GM23338 (cell line): ENCODE measurements at regions not wholly inside any gene's neighbourhood (a gene's known extent, or its start where the extent isn't known, plus 50 kb on each side); places are given as distances from the start of the nearest gene placed in this dataset.

Source experiments
- ATAC-seq: fragments of 200-7000 bp; cut with Tn5 transposase; 3 replicates; pipeline ENCODE4 v1.9.1; 2020
- DNase-seq: peaks from one replicate; pipeline ENCODE4 v3.0.0-alpha.2; 2015; ENCODE audit warnings: low spot score
- H2AFZ ChIP-seq: fragments of 200-600 bp; sonication (generic); 2 replicates; pipeline ENCODE4 v1.8.0; 2016; ENCODE audit warnings: antibody characterized with exemption, mild to moderate bottlenecking, moderate library complexity
- H3F3A ChIP-seq: fragments of 200-600 bp; sonication (generic); replicated peaks from 2 replicates; pipeline ENCODE4 v1.8.0; 2017; ENCODE audit warnings: antibody characterized with exemption, mixed run types, low read depth
- H3K27ac ChIP-seq: fragments of 200-600 bp; sonication (generic); 2 replicates; pipeline ENCODE4 v1.6.1; 2016; ENCODE audit warnings: low read depth
- H3K27me3 ChIP-seq: fragments of 200-600 bp; sonication (generic); 2 replicates; pipeline ENCODE4 v1.8.0; 2016; ENCODE audit warnings: mild to moderate bottlenecking, mixed run types, moderate library complexity; ENCODE audit not compliant: insufficient read depth
- H3K36me3 ChIP-seq: fragments of 200-600 bp; sonication (generic); 2 replicates; pipeline ENCODE4 v1.8.0; 2016; ENCODE audit warnings: mild to moderate bottlenecking; ENCODE audit not compliant: insufficient read depth
- H3K4me1 ChIP-seq: fragments of 200-600 bp; sonication (generic); 2 replicates; pipeline ENCODE4 v1.8.0; 2016; ENCODE audit warnings: mild to moderate bottlenecking, moderate library complexity; ENCODE audit not compliant: insufficient read depth
- H3K4me2 ChIP-seq: fragments of 200-600 bp; sonication (generic); 2 replicates; pipeline ENCODE4 v1.7.1; 2017; ENCODE audit warnings: mixed run types
- H3K4me3 ChIP-seq: fragments of 200-600 bp; sonication (generic); 2 replicates; pipeline ENCODE4 v1.6.1; 2016; ENCODE audit warnings: mixed run types
- H3K79me2 ChIP-seq: fragments of 200-600 bp; sonication (generic); replicated peaks from 2 replicates; pipeline ENCODE4 v1.8.0; 2017; ENCODE audit warnings: mild to moderate bottlenecking; ENCODE audit not compliant: insufficient read depth
- H3K9me2 ChIP-seq: fragments of 200-600 bp; sonication (generic); 2 replicates; pipeline ENCODE4 v1.8.0; 2017; ENCODE audit not compliant: insufficient read depth
- H4K20me1 ChIP-seq: fragments of 200-600 bp; sonication (generic); replicated peaks from 2 replicates; pipeline ENCODE4 v1.8.0; 2017; ENCODE audit warnings: mild to moderate bottlenecking; ENCODE audit not compliant: insufficient read depth
- H3K27ac Mint-ChIP-seq: 2 replicates; pipeline ENCODE4 v1.8.0; 2020; ENCODE audit warnings: inconsistent platforms, mild to moderate bottlenecking, moderate library complexity, mixed read lengths
- H3K27me3 Mint-ChIP-seq: 3 replicates; pipeline ENCODE4 v1.8.0; 2022; ENCODE audit warnings: low read depth, mild to moderate bottlenecking, moderate library complexity, mixed read lengths, inconsistent platforms; ENCODE audit not compliant: insufficient read depth, poor library complexity
- H3K36me3 Mint-ChIP-seq: 3 replicates; pipeline ENCODE4 v1.8.0; 2021; ENCODE audit warnings: low read depth, mild to moderate bottlenecking, inconsistent platforms, moderate library complexity, mixed read lengths
- H3K4me1 Mint-ChIP-seq: 3 replicates; pipeline ENCODE4 v1.8.0; 2020; ENCODE audit warnings: mild to moderate bottlenecking, inconsistent platforms, mixed read lengths
- H3K4me3 Mint-ChIP-seq: 3 replicates; pipeline ENCODE4 v1.8.0; 2021; ENCODE audit warnings: moderate library complexity, mild to moderate bottlenecking, inconsistent platforms, mixed read lengths
- H3K9me3 Mint-ChIP-seq: 3 replicates; pipeline ENCODE4 v1.8.0; 2020; ENCODE audit warnings: moderate library complexity, mild to moderate bottlenecking, inconsistent platforms, mixed read lengths
- CREB1 ChIP-seq: fragments of 250-450 bp; sonication (Bioruptor Pico); IDR thresholded peaks from 2 replicates; pipeline ENCODE4 v1.5.0; 2020; ENCODE audit warnings: low read depth, mild to moderate bottlenecking, moderate library complexity
- EZH2phosphoT487 ChIP-seq: fragments of 200-600 bp; sonication (generic); IDR thresholded peaks from one replicate; pipeline ENCODE4 v1.8.1; 2018; ENCODE audit warnings: antibody characterized with exemption; ENCODE audit not compliant: unreplicated experiment
- POLR2AphosphoS5 ChIP-seq: IDR thresholded peaks from 2 replicates; pipeline ENCODE4 v1.6.1; 2016; ENCODE audit warnings: antibody characterized with exemption, low read depth
- STAT1 ChIP-seq: IDR thresholded peaks from one replicate; pipeline ENCODE4 v1.6.1; 2016; ENCODE audit warnings: antibody characterized with exemption; ENCODE audit not compliant: unreplicated experiment
- ZNF114 ChIP-seq: fragments of 250-450 bp; sonication (Bioruptor Pico); IDR thresholded peaks from 2 replicates; pipeline ENCODE4 v1.5.0; 2020; ENCODE audit warnings: mild to moderate bottlenecking, moderate library complexity
- ZNF331 ChIP-seq: fragments of 250-450 bp; sonication (Bioruptor Pico); IDR thresholded peaks from 2 replicates; pipeline ENCODE4 v1.5.0; 2020; ENCODE audit warnings: low read depth, mild to moderate bottlenecking, moderate library complexity
- TF ChIP-seq, protein P1 (sequence below), 2 experiments: fragments of 200-600 bp in 1 of 2; sonication (generic) in 1 of 2; conservative IDR thresholded peaks; 2 replicates each; pipeline versions ENCODE4 v1.5.1 to v1.6.1; 2016 to 2017; ENCODE audit warnings: antibody characterized with exemption in 2 of 2, low read depth in 2 of 2, mild to moderate bottlenecking in 2 of 2, moderate library complexity in 1 of 2
- TF ChIP-seq, protein P2 (sequence below): IDR thresholded peaks from 2 replicates; pipeline ENCODE4 v1.6.1; 2016; ENCODE audit warnings: antibody characterized with exemption
- TF ChIP-seq, protein P3 (sequence below): IDR thresholded peaks from one replicate; pipeline ENCODE4 v1.6.1; 2018; ENCODE audit warnings: antibody characterized with exemption; ENCODE audit not compliant: unreplicated experiment
- TF ChIP-seq, protein P4 (sequence below): fragments of 250-450 bp; sonication (Bioruptor Pico); IDR thresholded peaks from 2 replicates; pipeline ENCODE4 v1.5.0; 2020; ENCODE audit warnings: mild to moderate bottlenecking, moderate library complexity

DNA sequence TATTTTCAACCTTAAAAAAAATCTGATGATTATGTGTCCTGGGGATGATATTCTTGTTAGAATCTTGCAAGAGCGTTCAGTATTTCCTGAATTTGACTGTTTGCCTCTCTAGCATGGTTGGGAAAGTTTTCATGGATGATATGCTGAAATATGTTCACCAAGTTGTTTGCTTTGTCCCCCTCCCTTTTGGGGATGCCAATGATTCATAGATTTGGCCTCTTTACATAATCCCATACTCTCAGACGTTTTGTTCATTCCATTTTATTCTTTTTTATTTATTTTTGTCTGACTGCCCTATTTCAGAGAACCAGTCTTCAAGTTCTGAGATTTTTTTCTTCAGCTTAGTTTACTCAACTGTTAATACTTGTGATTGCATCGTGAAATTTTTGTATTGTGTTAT, 415.1 kb downstream of the FAM47B start:
- Histone ChIP-seq H2AFZ (no peak overlapping the region), H3K4me2 (no peak overlapping the region), H3K27me3 (no peaks in the 10 kb centered on the region), H3K27ac (no peak overlapping the region), H3K79me2 (no peaks in the 10 kb centered on the region), H3K4me3 (no peak overlapping the region), H3K4me1 (no peaks in the 10 kb centered on the region), H3K36me3 (no peaks in the 10 kb centered on the region), H4K20me1 (no peaks in the 10 kb centered on the region), H3K9me2 (no peaks in the 10 kb centered on the region), H3F3A (no peaks in the 10 kb centered on the region)
- TF ChIP-seq EZH2phosphoT487, result no peak
- no peak for TF ChIP-seq ZNF331 (CRISPR knock-in tag)
- TF ChIP-seq ZNF114, result no peak
- TF ChIP-seq CREB1 (CRISPR knock-in tag), result no peak
- Mint-ChIP-seq H3K4me3 (no peak overlapping the region), H3K36me3 (no peaks in the 10 kb centered on the region), H3K9me3 (no peaks in the 10 kb centered on the region), H3K27ac (no peak overlapping the region), H3K27me3 (no peaks in the 10 kb centered on the region), H3K4me1 (no peaks in the 10 kb centered on the region)
- DNase-seq, result no peak
- no peak for ATAC-seq

DNA sequence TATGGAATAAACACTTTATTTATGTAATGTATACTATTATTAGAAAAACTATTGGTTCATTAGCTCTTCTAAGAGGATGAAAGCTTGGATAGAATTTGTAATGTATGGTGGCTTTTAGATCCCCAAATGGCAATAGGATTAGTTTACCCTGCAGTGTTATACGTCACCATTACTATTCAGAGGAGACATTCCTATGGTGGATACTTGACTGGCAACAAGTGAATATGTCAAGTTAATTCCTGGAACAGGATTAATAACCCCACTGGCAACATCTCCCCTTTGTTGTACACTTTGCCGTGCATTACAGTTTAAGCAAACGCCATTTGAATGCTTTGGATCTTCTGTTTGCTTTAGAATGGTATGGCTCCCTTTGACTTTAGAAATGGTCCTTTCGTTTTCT, 420.3 kb downstream of the FAM47B start:
- no peaks in the 10 kb centered on the region for H3K9me2 ChIP-seq
- no peak overlapping the region for H3K27ac ChIP-seq
- no peak for ATAC-seq
- no peaks in the 10 kb centered on the region for H3F3A ChIP-seq
- Mint-ChIP-seq H3K4me3 (no peak overlapping the region), H3K9me3 (no peaks in the 10 kb centered on the region), H3K27me3 (no peaks in the 10 kb centered on the region), H3K36me3 (no peaks in the 10 kb centered on the region), H3K4me1 (no peaks in the 10 kb centered on the region), H3K27ac (no peak overlapping the region)
- H3K79me2 ChIP-seq, result no peaks in the 10 kb centered on the region
- no peak overlapping the region for H2AFZ ChIP-seq
- no peaks in the 10 kb centered on the region for H3K27me3 ChIP-seq
- H3K4me3 ChIP-seq, result no peak overlapping the region
- no peak overlapping the region for H3K4me2 ChIP-seq
- H3K36me3 ChIP-seq, result no peaks in the 10 kb centered on the region
- no peaks in the 10 kb centered on the region for H3K4me1 ChIP-seq
- DNase-seq, result no peak
- H4K20me1 ChIP-seq, result no peaks in the 10 kb centered on the region
- TF ChIP-seq STAT1 (no peak), ZNF331 (CRISPR knock-in tag) (no peak), EZH2phosphoT487 (no peak), POLR2AphosphoS5 (no peak), CREB1 (CRISPR knock-in tag) (no peak)
- TF ChIP-seq, protein P1, sequence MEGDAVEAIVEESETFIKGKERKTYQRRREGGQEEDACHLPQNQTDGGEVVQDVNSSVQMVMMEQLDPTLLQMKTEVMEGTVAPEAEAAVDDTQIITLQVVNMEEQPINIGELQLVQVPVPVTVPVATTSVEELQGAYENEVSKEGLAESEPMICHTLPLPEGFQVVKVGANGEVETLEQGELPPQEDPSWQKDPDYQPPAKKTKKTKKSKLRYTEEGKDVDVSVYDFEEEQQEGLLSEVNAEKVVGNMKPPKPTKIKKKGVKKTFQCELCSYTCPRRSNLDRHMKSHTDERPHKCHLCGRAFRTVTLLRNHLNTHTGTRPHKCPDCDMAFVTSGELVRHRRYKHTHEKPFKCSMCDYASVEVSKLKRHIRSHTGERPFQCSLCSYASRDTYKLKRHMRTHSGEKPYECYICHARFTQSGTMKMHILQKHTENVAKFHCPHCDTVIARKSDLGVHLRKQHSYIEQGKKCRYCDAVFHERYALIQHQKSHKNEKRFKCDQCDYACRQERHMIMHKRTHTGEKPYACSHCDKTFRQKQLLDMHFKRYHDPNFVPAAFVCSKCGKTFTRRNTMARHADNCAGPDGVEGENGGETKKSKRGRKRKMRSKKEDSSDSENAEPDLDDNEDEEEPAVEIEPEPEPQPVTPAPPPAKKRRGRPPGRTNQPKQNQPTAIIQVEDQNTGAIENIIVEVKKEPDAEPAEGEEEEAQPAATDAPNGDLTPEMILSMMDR (conservative IDR thresholded peaks at IDR 0.05; ENCODE audit: low read depth in 2 of 2), result no peak
- TF ChIP-seq, protein P2, sequence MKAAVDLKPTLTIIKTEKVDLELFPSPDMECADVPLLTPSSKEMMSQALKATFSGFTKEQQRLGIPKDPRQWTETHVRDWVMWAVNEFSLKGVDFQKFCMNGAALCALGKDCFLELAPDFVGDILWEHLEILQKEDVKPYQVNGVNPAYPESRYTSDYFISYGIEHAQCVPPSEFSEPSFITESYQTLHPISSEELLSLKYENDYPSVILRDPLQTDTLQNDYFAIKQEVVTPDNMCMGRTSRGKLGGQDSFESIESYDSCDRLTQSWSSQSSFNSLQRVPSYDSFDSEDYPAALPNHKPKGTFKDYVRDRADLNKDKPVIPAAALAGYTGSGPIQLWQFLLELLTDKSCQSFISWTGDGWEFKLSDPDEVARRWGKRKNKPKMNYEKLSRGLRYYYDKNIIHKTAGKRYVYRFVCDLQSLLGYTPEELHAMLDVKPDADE, result no peak
- TF ChIP-seq, protein P3, sequence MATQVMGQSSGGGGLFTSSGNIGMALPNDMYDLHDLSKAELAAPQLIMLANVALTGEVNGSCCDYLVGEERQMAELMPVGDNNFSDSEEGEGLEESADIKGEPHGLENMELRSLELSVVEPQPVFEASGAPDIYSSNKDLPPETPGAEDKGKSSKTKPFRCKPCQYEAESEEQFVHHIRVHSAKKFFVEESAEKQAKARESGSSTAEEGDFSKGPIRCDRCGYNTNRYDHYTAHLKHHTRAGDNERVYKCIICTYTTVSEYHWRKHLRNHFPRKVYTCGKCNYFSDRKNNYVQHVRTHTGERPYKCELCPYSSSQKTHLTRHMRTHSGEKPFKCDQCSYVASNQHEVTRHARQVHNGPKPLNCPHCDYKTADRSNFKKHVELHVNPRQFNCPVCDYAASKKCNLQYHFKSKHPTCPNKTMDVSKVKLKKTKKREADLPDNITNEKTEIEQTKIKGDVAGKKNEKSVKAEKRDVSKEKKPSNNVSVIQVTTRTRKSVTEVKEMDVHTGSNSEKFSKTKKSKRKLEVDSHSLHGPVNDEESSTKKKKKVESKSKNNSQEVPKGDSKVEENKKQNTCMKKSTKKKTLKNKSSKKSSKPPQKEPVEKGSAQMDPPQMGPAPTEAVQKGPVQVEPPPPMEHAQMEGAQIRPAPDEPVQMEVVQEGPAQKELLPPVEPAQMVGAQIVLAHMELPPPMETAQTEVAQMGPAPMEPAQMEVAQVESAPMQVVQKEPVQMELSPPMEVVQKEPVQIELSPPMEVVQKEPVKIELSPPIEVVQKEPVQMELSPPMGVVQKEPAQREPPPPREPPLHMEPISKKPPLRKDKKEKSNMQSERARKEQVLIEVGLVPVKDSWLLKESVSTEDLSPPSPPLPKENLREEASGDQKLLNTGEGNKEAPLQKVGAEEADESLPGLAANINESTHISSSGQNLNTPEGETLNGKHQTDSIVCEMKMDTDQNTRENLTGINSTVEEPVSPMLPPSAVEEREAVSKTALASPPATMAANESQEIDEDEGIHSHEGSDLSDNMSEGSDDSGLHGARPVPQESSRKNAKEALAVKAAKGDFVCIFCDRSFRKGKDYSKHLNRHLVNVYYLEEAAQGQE, result no peak
- TF ChIP-seq, protein P4, sequence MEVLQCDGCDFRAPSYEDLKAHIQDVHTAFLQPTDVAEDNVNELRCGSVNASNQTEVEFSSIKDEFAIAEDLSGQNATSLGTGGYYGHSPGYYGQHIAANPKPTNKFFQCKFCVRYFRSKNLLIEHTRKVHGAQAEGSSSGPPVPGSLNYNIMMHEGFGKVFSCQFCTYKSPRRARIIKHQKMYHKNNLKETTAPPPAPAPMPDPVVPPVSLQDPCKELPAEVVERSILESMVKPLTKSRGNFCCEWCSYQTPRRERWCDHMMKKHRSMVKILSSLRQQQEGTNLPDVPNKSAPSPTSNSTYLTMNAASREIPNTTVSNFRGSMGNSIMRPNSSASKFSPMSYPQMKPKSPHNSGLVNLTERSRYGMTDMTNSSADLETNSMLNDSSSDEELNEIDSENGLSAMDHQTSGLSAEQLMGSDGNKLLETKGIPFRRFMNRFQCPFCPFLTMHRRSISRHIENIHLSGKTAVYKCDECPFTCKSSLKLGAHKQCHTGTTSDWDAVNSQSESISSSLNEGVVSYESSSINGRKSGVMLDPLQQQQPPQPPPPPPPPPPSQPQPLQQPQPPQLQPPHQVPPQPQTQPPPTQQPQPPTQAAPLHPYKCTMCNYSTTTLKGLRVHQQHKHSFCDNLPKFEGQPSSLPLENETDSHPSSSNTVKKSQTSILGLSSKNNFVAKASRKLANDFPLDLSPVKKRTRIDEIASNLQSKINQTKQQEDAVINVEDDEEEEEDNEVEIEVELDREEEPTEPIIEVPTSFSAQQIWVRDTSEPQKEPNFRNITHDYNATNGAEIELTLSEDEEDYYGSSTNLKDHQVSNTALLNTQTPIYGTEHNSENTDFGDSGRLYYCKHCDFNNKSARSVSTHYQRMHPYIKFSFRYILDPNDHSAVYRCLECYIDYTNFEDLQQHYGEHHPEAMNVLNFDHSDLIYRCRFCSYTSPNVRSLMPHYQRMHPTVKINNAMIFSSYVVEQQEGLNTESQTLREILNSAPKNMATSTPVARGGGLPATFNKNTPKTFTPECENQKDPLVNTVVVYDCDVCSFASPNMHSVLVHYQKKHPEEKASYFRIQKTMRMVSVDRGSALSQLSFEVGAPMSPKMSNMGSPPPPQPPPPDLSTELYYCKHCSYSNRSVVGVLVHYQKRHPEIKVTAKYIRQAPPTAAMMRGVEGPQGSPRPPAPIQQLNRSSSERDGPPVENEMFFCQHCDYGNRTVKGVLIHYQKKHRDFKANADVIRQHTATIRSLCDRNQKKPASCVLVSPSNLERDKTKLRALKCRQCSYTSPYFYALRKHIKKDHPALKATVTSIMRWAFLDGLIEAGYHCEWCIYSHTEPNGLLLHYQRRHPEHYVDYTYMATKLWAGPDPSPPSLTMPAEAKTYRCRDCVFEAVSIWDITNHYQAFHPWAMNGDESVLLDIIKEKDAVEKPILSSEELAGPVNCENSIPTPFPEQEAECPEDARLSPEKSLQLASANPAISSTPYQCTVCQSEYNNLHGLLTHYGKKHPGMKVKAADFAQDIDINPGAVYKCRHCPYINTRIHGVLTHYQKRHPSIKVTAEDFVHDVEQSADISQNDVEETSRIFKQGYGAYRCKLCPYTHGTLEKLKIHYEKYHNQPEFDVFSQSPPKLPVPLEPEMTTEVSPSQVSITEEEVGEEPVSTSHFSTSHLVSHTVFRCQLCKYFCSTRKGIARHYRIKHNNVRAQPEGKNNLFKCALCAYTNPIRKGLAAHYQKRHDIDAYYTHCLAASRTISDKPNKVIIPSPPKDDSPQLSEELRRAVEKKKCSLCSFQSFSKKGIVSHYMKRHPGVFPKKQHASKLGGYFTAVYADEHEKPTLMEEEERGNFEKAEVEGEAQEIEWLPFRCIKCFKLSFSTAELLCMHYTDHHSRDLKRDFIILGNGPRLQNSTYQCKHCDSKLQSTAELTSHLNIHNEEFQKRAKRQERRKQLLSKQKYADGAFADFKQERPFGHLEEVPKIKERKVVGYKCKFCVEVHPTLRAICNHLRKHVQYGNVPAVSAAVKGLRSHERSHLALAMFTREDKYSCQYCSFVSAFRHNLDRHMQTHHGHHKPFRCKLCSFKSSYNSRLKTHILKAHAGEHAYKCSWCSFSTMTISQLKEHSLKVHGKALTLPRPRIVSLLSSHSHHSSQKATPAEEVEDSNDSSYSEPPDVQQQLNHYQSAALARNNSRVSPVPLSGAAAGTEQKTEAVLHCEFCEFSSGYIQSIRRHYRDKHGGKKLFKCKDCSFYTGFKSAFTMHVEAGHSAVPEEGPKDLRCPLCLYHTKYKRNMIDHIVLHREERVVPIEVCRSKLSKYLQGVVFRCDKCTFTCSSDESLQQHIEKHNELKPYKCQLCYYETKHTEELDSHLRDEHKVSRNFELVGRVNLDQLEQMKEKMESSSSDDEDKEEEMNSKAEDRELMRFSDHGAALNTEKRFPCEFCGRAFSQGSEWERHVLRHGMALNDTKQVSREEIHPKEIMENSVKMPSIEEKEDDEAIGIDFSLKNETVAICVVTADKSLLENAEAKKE (CRISPR knock-in tag), result no peak
